ENCODE measurements at regions not wholly inside any gene's neighbourhood (a gene's known extent, or its start where the extent isn't known, plus 50 kb on each side); places are given as distances from the start of the nearest gene placed in this dataset.

- DNase-seq (ENCODE audit: insufficient read length, low spot score): no peak
- no peak for TF ChIP-seq CTCF (IDR thresholded peaks at IDR 0.05; ENCODE audit: insufficient read depth, missing control alignments)
- FAIRE-seq: no peak
Observed at GRCh38 chr11:82384308-82384707, 349.4 kb downstream of the FAM181B start.

GRCh38 chr11:82373781-82374542, 359.7 kb downstream of the FAM181B start:
- DNase-seq (ENCODE audit: insufficient read length, low spot score) (no peak), FAIRE-seq (no peak)
- no peak for TF ChIP-seq CTCF (IDR thresholded peaks at IDR 0.05; ENCODE audit: insufficient read depth, missing control alignments)

- FAIRE-seq: no peak
- TF ChIP-seq CTCF (IDR thresholded peaks at IDR 0.05; ENCODE audit: insufficient read depth, missing control alignments): no peak
- DNase-seq (ENCODE audit: insufficient read length, low spot score): no peak
Observed at GRCh38 chr11:82365351-82365750, 368.3 kb downstream of the FAM181B start.

- DNase-seq (ENCODE audit: insufficient read length, low spot score) (no peak), FAIRE-seq (no peak)
- TF ChIP-seq CTCF (IDR thresholded peaks at IDR 0.05; ENCODE audit: insufficient read depth, missing control alignments): no peak
Observed at GRCh38 chr11:82356316-82356715, 377.3 kb downstream of the FAM181B start.

GRCh38 chr11:82355313-82355823, 378.3 kb downstream of the FAM181B start:
- no peak for TF ChIP-seq CTCF (IDR thresholded peaks at IDR 0.05; ENCODE audit: insufficient read depth, missing control alignments)
- no peak for FAIRE-seq

GRCh38 chr11:82326853-82327252, 406.8 kb downstream of the FAM181B start:
- no peak for DNase-seq (ENCODE audit: insufficient read length, low spot score)
- TF ChIP-seq CTCF (IDR thresholded peaks at IDR 0.05; ENCODE audit: insufficient read depth, missing control alignments): no peak
- FAIRE-seq: no peak

More at GRCh38 chr11:82355313-82355823, 378.3 kb downstream of the FAM181B start:
- no peak for DNase-seq (ENCODE audit: insufficient read length, low spot score)

GRCh38 chr11:82321206-82321605, 412.5 kb downstream of the FAM181B start:
- DNase-seq (ENCODE audit: insufficient read length, low spot score): no peak
- no peak for TF ChIP-seq CTCF (IDR thresholded peaks at IDR 0.05; ENCODE audit: insufficient read depth, missing control alignments)
- FAIRE-seq: no peak
